ENCODE measurements at regions not wholly inside any gene's neighbourhood (a gene's known extent, or its start where the extent isn't known, plus 50 kb on each side); places are given as distances from the start of the nearest gene placed in this dataset.

DNA sequence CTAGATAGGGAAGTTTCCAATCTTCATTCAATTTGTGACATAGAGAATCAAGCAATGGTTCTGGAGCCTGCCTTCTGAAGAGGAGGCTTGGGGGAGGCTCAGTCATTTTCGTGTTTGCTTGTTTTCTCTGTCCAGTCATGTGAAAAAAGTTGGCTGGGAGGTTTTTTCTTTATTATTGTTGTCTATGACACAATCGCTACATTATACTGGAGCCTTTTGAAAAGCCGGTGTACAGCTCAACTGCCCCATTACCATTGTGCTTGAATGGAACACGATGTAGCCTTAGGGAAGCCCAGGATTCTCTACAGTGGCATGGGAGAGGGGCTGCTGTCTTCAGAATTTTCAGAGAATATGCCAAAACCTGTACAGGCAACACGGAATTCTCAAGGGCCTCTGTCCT lies 57.9 kb upstream of the NCAM1 start:
- TF ChIP-seq, protein P1, sequence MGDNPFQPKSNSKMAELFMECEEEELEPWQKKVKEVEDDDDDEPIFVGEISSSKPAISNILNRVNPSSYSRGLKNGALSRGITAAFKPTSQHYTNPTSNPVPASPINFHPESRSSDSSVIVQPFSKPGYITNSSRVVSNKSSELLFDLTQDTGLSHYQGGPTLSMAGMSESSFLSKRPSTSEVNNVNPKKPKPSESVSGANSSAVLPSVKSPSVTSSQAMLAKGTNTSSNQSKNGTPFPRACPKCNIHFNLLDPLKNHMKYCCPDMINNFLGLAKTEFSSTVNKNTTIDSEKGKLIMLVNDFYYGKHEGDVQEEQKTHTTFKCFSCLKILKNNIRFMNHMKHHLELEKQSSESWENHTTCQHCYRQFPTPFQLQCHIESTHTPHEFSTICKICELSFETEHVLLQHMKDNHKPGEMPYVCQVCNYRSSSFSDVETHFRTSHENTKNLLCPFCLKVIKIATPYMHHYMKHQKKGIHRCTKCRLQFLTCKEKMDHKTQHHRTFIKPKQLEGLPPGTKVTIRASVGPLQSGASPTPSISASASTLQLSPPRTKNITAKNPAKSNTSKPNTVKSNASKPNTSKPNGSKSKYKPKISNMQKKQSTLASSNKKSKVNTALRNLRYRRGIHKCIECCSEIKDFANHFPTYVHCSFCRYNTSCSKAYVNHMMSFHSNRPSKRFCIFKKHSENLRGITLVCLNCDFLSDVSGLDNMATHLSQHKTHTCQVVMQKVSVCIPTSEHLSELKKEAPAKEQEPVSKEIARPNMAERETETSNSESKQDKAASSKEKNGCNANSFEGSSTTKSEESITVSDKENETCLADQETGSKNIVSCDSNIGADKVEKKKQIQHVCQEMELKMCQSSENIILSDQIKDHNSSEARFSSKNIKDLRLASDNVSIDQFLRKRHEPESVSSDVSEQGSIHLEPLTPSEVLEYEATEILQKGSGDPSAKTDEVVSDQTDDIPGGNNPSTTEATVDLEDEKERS (CRISPR knock-in tag; IDR thresholded peaks at IDR 0.05): no peak
- TF ChIP-seq NR3C1 (CRISPR knock-in tag; IDR thresholded peaks at IDR 0.05) (no peak), MEIS2 (CRISPR knock-in tag; IDR thresholded peaks at IDR 0.05) (no peak), TCF12 (IDR thresholded peaks at IDR 0.05) (no peak), TCF12 (CRISPR knock-in tag; IDR thresholded peaks at IDR 0.05) (no peak), ZNF33B (CRISPR knock-in tag; IDR thresholded peaks at IDR 0.05) (no peak), MAFK (conservative IDR thresholded peaks at IDR 0.05 in 1 of 2, IDR thresholded peaks at IDR 0.05 in 1 of 2; ENCODE audit: low read length in 2 of 2) (no peak), POLR2AphosphoS2 (IDR thresholded peaks at IDR 0.05; ENCODE audit: low read depth, low read length) (no peak), USF2 (IDR thresholded peaks at IDR 0.05; ENCODE audit: low read depth, low read length) (no peak), USF2 (CRISPR knock-in tag; IDR thresholded peaks at IDR 0.05; ENCODE audit: borderline replicate concordance) (no peak)
- TF ChIP-seq, protein P2, sequence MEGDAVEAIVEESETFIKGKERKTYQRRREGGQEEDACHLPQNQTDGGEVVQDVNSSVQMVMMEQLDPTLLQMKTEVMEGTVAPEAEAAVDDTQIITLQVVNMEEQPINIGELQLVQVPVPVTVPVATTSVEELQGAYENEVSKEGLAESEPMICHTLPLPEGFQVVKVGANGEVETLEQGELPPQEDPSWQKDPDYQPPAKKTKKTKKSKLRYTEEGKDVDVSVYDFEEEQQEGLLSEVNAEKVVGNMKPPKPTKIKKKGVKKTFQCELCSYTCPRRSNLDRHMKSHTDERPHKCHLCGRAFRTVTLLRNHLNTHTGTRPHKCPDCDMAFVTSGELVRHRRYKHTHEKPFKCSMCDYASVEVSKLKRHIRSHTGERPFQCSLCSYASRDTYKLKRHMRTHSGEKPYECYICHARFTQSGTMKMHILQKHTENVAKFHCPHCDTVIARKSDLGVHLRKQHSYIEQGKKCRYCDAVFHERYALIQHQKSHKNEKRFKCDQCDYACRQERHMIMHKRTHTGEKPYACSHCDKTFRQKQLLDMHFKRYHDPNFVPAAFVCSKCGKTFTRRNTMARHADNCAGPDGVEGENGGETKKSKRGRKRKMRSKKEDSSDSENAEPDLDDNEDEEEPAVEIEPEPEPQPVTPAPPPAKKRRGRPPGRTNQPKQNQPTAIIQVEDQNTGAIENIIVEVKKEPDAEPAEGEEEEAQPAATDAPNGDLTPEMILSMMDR (CRISPR knock-in tag; IDR thresholded peaks at IDR 0.05): no peak
- TF ChIP-seq, protein P3, sequence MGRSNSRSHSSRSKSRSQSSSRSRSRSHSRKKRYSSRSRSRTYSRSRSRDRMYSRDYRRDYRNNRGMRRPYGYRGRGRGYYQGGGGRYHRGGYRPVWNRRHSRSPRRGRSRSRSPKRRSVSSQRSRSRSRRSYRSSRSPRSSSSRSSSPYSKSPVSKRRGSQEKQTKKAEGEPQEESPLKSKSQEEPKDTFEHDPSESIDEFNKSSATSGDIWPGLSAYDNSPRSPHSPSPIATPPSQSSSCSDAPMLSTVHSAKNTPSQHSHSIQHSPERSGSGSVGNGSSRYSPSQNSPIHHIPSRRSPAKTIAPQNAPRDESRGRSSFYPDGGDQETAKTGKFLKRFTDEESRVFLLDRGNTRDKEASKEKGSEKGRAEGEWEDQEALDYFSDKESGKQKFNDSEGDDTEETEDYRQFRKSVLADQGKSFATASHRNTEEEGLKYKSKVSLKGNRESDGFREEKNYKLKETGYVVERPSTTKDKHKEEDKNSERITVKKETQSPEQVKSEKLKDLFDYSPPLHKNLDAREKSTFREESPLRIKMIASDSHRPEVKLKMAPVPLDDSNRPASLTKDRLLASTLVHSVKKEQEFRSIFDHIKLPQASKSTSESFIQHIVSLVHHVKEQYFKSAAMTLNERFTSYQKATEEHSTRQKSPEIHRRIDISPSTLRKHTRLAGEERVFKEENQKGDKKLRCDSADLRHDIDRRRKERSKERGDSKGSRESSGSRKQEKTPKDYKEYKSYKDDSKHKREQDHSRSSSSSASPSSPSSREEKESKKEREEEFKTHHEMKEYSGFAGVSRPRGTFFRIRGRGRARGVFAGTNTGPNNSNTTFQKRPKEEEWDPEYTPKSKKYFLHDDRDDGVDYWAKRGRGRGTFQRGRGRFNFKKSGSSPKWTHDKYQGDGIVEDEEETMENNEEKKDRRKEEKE (IDR thresholded peaks at IDR 0.05): no peak

Measured in HepG2 (cell line).